A549 (cell line): ENCODE measurements at regions not wholly inside any gene's neighbourhood (a gene's known extent, or its start where the extent isn't known, plus 50 kb on each side); places are given as distances from the start of the nearest gene placed in this dataset.

Experiments
- ATAC-seq, 2 experiments: fragments of 200-7000 bp in 1 of 2; fragments of >200 bp in 1 of 2; cut with Nextera tagmentation in 1 of 2; cut with Tn5 transposase in 1 of 2; 3 replicates each; pipeline versions ENCODE4 v1.8.0 to v1.9.1; 2018 to 2020; ENCODE audit warnings: mild to moderate bottlenecking in 1 of 2, moderate library complexity in 1 of 2
- CTCF ChIA-PET: fragments of 300-600 bp; sonication (Branson Sonifier 250); formaldehyde crosslinking; extraction: SDS; loops from one replicate; lab custom pipeline; 2021; ENCODE audit warnings: antibody characterized with exemption, inconsistent platforms; lab: Yijun Ruan, JAX
- POLR2A ChIA-PET: fragments of 350-600 bp; formaldehyde crosslinking; extraction: SDS; loops from one replicate; lab custom pipeline; 2021; ENCODE audit warnings: antibody characterized with exemption, inconsistent platforms; lab: Yijun Ruan, JAX
- DNase-seq, 2 experiments: peaks; one replicate each; pipeline versions ENCODE4 v3.0.0 to v3.0.0-alpha.2; 2011 to 2016; ENCODE audit warnings: low read depth in 1 of 2, low spot score in 1 of 2
- FAIRE-seq: peaks from 2 replicates; lab custom pipeline; 2011; peaks lifted over from hg19 to GRCh38; lab: Jason Lieb, UNC
- H3K27ac ChIP-seq, 2 experiments: fragments of >200 bp; sonication (Bioruptor Twin); formaldehyde crosslinking; 3 replicates each; pipeline ENCODE4 v1.5.1; 2016 to 2017
- H3K4me1 ChIP-seq: fragments of >200 bp; sonication (Bioruptor Twin); formaldehyde crosslinking; 3 replicates; pipeline ENCODE4 v1.6.1; 2016
- H3K4me2 ChIP-seq: fragments of >200 bp; sonication (Bioruptor Twin); formaldehyde crosslinking; 3 replicates; pipeline ENCODE4 v1.6.1; 2016
- H3K4me3 ChIP-seq: fragments of >200 bp; sonication (Bioruptor Twin); formaldehyde crosslinking; 3 replicates; pipeline ENCODE4 v1.5.1; 2016
- H3K9me3 ChIP-seq: fragments of >200 bp; sonication (Bioruptor Twin); formaldehyde crosslinking; 3 replicates; pipeline ENCODE4 v1.6.1; 2016
- ATOH8 ChIP-seq: fragments of 250-450 bp; sonication (Bioruptor Pico); IDR thresholded peaks from 2 replicates; pipeline ENCODE4 v1.5.0; 2020; ENCODE audit warnings: low read depth, mild to moderate bottlenecking, moderate library complexity
- CBX8 ChIP-seq: fragments of 200-600 bp; sonication (generic); IDR thresholded peaks from 2 replicates; pipeline ENCODE4 v1.6.1; 2016
- CHD2 ChIP-seq: fragments of 150-350 bp; IDR thresholded peaks from 2 replicates; pipeline ENCODE4 v1.6.1; 2014; ENCODE audit warnings: low read length; ENCODE audit not compliant: partially characterized antibody
- CTCF ChIP-seq: fragments of >200 bp; sonication (Bioruptor Twin); formaldehyde crosslinking; IDR thresholded peaks from 3 replicates; pipeline ENCODE4 v1.5.1; 2016
- EHF ChIP-seq: fragments of 250-450 bp; sonication (Bioruptor Pico); IDR thresholded peaks from 2 replicates; pipeline ENCODE4 v1.5.0; 2020; ENCODE audit warnings: mild to moderate bottlenecking
- FOXS1 ChIP-seq: fragments of 250-450 bp; sonication (Bioruptor Pico); IDR thresholded peaks from 2 replicates; pipeline ENCODE4 v1.5.0; 2020; ENCODE audit warnings: mild to moderate bottlenecking, moderate library complexity
- HDAC2 ChIP-seq: fragments of 200-600 bp; sonication (generic); IDR thresholded peaks from 2 replicates; pipeline ENCODE4 v1.6.1; 2016
- HES2 ChIP-seq: fragments of >200 bp; sonication (Bioruptor Twin); formaldehyde crosslinking; IDR thresholded peaks from 2 replicates; pipeline ENCODE4 v1.6.1; 2016
- HMGXB4 ChIP-seq: fragments of 250-450 bp; sonication (Bioruptor Pico); IDR thresholded peaks from 2 replicates; pipeline ENCODE4 v1.5.0; 2021; ENCODE audit warnings: mild to moderate bottlenecking, moderate library complexity, borderline replicate concordance
- MAFK ChIP-seq: fragments of 450-650 bp; IDR thresholded peaks from 2 replicates; pipeline ENCODE4 v1.6.1; 2014; ENCODE audit not compliant: partially characterized antibody
- MAZ ChIP-seq: fragments of 150-350 bp; IDR thresholded peaks from 2 replicates; pipeline ENCODE4 v1.6.1; 2014; ENCODE audit warnings: antibody characterized with exemption, low read depth, low read length, borderline replicate concordance
- NFE2L2 ChIP-seq: fragments of 150-350 bp; conservative IDR thresholded peaks from 2 replicates; pipeline ENCODE4 v1.6.1; 2014; ENCODE audit warnings: low read length
- NPAS2 ChIP-seq: fragments of 250-450 bp; sonication (Bioruptor Pico); IDR thresholded peaks from 2 replicates; pipeline ENCODE4 v1.8.0; 2022; ENCODE audit warnings: mild to moderate bottlenecking, moderate library complexity, borderline replicate concordance
- NR3C1 ChIP-seq: fragments of >200 bp; sonication (Bioruptor Twin); formaldehyde crosslinking; IDR thresholded peaks from 3 replicates; pipeline ENCODE4 v1.6.1; 2017
- RAD21 ChIP-seq, 2 experiments: fragments of >200 bp in 1 of 2; sonication (Bioruptor Twin) in 1 of 2; formaldehyde crosslinking in 1 of 2; IDR thresholded peaks in 1 of 2; conservative IDR thresholded peaks in 1 of 2; 2 replicates in 1 of 2; 3 replicates in 1 of 2; pipeline ENCODE4 v1.6.1; 2012 to 2018; ENCODE audit warnings: inconsistent platforms in 1 of 2
- RARB ChIP-seq: fragments of 250-450 bp; sonication (Bioruptor Pico); IDR thresholded peaks from 2 replicates; pipeline ENCODE4 v1.8.0; 2021; ENCODE audit warnings: mild to moderate bottlenecking, moderate library complexity
- RCOR1 ChIP-seq: fragments of 150-350 bp; IDR thresholded peaks from 2 replicates; pipeline ENCODE4 v1.6.1; 2014; ENCODE audit warnings: antibody characterized with exemption, low read length, low read depth
- RFX5 ChIP-seq: fragments of 450-650 bp; IDR thresholded peaks from 2 replicates; pipeline ENCODE4 v1.7.1; 2014; ENCODE audit warnings: antibody characterized with exemption, mild to moderate bottlenecking, moderate library complexity
- TFCP2L1 ChIP-seq: fragments of 250-450 bp; sonication (Bioruptor Pico); IDR thresholded peaks from 2 replicates; pipeline ENCODE4 v1.5.0; 2021; ENCODE audit warnings: mild to moderate bottlenecking
- ZC3H11A ChIP-seq: fragments of 450-650 bp; IDR thresholded peaks from 2 replicates; pipeline ENCODE4 v1.6.1; 2014; ENCODE audit warnings: antibody characterized with exemption, mild to moderate bottlenecking
- ZNF302 ChIP-seq: fragments of 250-450 bp; sonication (Bioruptor Pico); IDR thresholded peaks from 2 replicates; pipeline ENCODE4 v1.9.0; 2021; ENCODE audit warnings: inconsistent platforms, mild to moderate bottlenecking, moderate library complexity
- ZSCAN20 ChIP-seq: fragments of 250-450 bp; sonication (Bioruptor Pico); IDR thresholded peaks from 2 replicates; pipeline ENCODE4 v1.8.0; 2022; ENCODE audit warnings: mild to moderate bottlenecking, moderate library complexity
- WGBS: methylation state at CpG from one replicate; pipeline ENCODE4 v1.1.6; 2017; ENCODE audit errors: missing lambda C conversion rate; 5-methylcytosine and 5-hydroxymethylcytosine counted together

- H3K4me3 ChIP-seq: no peak overlapping the region
- no peak for DNase-seq
- no peak overlapping the region for H3K4me2 ChIP-seq
- ChIA-PET POLR2A (no interaction called here), CTCF (no interaction called here)
- FAIRE-seq: no peak
- H3K27ac ChIP-seq: no peak overlapping the region
- no peak for ATAC-seq
- 53% methylated on average over 1 of the region's 1 CpG for WGBS
- no peaks in the 10 kb centered on the region for H3K4me1 ChIP-seq
- TF ChIP-seq NFE2L2 (no peak), TFCP2L1 (CRISPR knock-in tag) (no peak), ATOH8 (CRISPR knock-in tag) (no peak), CBX8 (no peak), ZC3H11A (no peak), FOXS1 (no peak)
- TF ChIP-seq, all 56 proteins: peak for 0
- no peaks in the 10 kb centered on the region for H3K9me3 ChIP-seq
Observed at GRCh38 chr5:60230456-60230855, 336.9 kb upstream of the PDE4D start.

GRCh38 chr5:60229691-60230185 lies 336.2 kb upstream of the PDE4D start:
- CTCF ChIA-PET: no interaction called here
- no peak for FAIRE-seq
- no peak for TF ChIP-seq HMGXB4 (CRISPR knock-in tag)
- TF ChIP-seq CTCF: no peak
- peak; percentile 66 for TF ChIP-seq MAFK
- no peak for TF ChIP-seq RARB (CRISPR knock-in tag)
- TF ChIP-seq, all 56 proteins: peak for 1
- ATAC-seq: no peak
- H3K9me3 ChIP-seq: no peaks in the 10 kb centered on the region
- H3K4me3 ChIP-seq: no peak overlapping the region
- H3K4me1 ChIP-seq: no peaks in the 10 kb centered on the region
- POLR2A ChIA-PET: no interaction called here
- DNase-seq: no peak
- H3K27ac ChIP-seq: no peak overlapping the region
- H3K4me2 ChIP-seq: no peak overlapping the region

GRCh38 chr5:60228676-60229075 lies 335.1 kb upstream of the PDE4D start:
- no peak for TF ChIP-seq FOXS1
- TF ChIP-seq NR3C1: no peak
- no peak for TF ChIP-seq EHF (CRISPR knock-in tag)
- TF ChIP-seq CBX8: no peak
- no peak for TF ChIP-seq HDAC2
- no peak for TF ChIP-seq ZNF302
- TF ChIP-seq RFX5: no peak
- TF ChIP-seq HES2: no peak
- TF ChIP-seq RAD21 (conservative IDR thresholded peaks at IDR 0.05 in 1 of 2, IDR thresholded peaks at IDR 0.05 in 1 of 2): no peak
- TF ChIP-seq ATOH8 (CRISPR knock-in tag): no peak
- TF ChIP-seq MAZ: no peak
- TF ChIP-seq CHD2: no peak
- no peak for TF ChIP-seq RCOR1
- TF ChIP-seq NPAS2 (CRISPR knock-in tag): no peak
- no peak for TF ChIP-seq ZSCAN20 (CRISPR knock-in tag)
- ATAC-seq: no peak
- POLR2A ChIA-PET: no interaction called here

More at GRCh38 chr5:60228676-60229075, 335.1 kb upstream of the PDE4D start:
- Histone ChIP-seq H3K4me2 (no peak overlapping the region), H3K4me1 (no peaks in the 10 kb centered on the region), H3K9me3 (no peaks in the 10 kb centered on the region), H3K4me3 (no peak overlapping the region), H3K27ac (no peak overlapping the region)
- 71% methylated on average over 3 of the region's 3 CpGs for WGBS
- CTCF ChIA-PET: no interaction called here
- no peak for DNase-seq
- FAIRE-seq: no peak
